ENCODE measurements at regions not wholly inside any gene's neighbourhood (a gene's known extent, or its start where the extent isn't known, plus 50 kb on each side); places are given as distances from the start of the nearest gene placed in this dataset.
"Not testable (repeated sequence)": the region's sequence is repeated elsewhere in the genome, so short reads cannot be mapped to it uniquely, and the experiment has no call there.

- peak; percentile 82 for DNase-seq (ENCODE audit: low spot score)
Measured at GRCh38 chr2:150214626-150215025, 272.8 kb downstream of the RND3 start.

DNA sequence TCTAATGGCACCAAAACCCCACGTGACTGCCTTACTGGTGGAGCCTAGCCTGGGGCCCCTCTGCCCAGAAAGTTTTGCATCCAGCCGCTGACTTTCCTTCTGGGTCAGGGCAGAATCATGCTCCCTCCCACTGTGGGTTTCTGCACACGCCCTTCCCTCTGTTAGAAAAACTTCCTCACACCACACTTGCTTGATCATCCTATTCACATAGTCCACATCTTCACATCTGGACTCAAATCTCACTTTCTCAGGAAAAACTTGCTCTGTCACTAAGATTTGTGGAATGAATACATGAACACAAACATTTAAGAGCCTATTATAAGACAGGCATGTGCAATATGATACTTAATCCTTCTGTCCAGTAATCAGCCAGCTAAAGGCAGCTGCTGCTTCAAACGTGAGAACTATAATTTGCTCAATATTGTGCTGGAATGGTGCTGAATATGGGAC is 274.7 kb downstream of the RND3 start:
- no peak for DNase-seq (ENCODE audit: low spot score)

DNA sequence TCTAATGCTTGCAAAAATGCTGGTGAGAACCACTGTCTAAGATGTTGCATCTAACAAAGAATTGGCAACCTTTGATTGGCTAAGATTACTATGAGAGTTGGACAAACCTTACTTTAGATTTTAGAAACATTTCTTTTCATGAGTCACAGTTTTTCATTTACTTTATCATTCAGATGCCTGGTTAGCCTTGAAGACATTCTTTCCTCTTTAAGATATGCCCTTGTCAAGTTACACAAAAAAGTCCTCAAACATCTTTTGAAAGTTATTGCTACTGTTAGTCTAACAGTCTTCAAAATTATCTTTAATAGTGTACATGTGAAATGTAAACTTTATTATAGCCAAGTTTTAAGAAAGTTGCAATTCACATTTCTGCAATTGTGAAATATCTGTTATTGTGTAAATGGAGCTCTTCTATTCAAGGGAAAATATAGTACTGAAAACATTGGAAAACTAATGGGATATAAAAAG is 276.3 kb downstream of the RND3 start:
- DNase-seq (ENCODE audit: low spot score): no peak

DNA sequence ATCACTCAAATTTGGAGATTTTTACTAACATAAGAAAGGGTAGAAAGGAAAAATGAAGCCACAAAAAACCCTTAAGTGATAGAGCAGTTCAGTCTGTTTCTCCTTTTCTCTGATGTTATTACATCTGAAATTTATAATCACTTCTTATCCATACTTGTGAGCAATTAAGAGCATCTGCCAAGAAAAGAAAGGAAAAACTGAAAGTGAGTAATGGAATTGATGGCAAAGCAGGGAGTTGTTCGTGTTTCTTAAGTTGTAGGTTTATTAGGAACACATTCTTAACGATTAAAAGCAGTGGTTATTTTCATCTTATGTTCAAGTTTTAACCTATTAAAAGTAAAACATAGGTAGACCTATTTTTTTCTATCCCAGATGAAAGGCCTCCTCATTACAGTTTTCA is 277.7 kb downstream of the RND3 start:
- no peak for DNase-seq (ENCODE audit: low spot score)

DNA sequence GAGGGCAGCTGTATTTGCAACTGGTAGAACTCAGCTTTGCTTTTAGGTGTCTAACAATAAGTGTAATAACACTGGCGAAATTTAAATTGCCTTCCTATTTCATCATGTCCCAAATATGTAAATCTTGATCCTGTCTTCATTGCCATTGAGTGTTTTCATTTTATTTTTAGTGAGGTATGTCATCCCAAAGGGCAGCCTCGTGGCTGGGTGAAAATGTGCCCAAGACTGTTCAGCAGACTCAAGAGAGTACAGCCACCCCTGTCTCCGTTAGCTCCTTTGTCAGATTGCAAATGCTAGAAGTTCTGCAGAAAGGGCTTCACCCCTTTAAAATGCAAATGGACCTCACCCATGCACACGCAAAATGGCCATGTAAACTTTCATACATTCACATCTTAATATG is 278.8 kb downstream of the RND3 start:
- DNase-seq (ENCODE audit: low spot score): no peak

GRCh38 chr2:150207979-150208378 is 279.5 kb downstream of the RND3 start:
- DNase-seq (ENCODE audit: low spot score): no peak

- DNase-seq (ENCODE audit: low spot score): no peak
Measured at GRCh38 chr2:150204451-150204850, 283.0 kb downstream of the RND3 start.

GRCh38 chr2:150194816-150195215 is 292.7 kb downstream of the RND3 start:
- not testable (repeated sequence) for DNase-seq (ENCODE audit: low spot score)

DNA sequence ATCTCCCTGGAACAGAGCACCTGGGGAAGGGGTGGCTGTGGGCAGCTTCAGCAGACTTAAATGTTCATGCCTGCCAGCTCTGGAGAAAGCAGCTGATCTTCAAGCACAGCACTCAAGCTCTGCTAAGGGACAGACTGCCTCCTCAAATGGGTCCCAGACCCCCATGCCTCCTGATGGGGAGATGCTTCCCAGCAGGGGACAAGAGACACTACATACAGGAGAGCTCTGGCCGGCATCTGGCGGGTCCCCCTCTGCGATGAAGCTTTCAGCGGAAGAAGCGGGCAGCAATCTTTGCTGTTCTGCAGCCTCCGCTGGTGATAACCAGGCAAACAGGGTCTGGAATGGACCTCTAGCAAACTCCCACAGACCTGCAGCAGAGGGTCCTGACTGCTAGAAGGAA is 294.8 kb downstream of the RND3 start:
- no peak for DNase-seq (ENCODE audit: low spot score)

DNA sequence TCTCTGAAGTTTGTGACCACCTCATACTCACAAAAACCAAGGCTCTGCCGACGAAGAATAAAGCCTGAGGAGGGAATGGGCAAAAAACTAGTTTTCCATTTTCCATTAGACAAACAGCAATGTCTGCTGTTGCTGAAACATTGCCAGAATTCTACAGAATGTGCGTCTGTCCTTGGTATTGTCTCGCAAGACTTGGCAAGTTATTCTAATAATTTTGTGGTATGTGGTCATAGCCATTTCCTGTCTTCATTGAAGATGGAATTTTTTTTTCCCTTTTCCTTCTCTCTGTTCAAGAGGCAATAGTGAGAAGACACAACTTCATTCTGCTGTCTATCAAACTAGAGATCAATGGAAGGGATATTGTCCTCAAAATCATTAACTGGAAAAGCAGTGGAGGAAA is 296.1 kb downstream of the RND3 start:
- DNase-seq (ENCODE audit: low spot score): no peak

GRCh38 chr2:150190546-150190945 is 296.9 kb downstream of the RND3 start:
- no peak for DNase-seq (ENCODE audit: low spot score)

- no peak for DNase-seq (ENCODE audit: low spot score)
Measured at GRCh38 chr2:150188800-150189199, 298.7 kb downstream of the RND3 start.

DNA sequence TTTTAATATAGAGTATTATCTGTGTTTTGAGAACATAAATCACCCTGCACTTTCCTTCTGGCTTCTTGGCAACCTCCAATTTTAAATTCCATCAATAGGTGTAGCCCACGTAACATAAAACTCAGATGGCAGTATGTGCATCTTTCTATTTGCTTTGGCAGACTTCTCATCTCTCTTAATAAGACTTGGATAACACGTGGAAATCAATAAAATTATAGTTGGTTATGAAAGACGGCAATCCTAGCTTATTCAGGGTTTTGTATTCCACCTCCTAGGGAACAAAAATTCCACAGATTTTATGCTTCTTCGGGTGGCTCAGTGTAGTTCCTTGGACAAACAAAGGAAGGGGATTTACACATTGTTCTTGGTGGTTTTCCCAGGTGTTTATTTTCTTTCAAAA is 299.3 kb downstream of the RND3 start:
- peak; percentile 83 for DNase-seq (ENCODE audit: low spot score)

- peak; percentile 76 for DNase-seq (ENCODE audit: low spot score)
Measured at GRCh38 chr2:150182566-150183235, 304.8 kb downstream of the RND3 start.

DNA sequence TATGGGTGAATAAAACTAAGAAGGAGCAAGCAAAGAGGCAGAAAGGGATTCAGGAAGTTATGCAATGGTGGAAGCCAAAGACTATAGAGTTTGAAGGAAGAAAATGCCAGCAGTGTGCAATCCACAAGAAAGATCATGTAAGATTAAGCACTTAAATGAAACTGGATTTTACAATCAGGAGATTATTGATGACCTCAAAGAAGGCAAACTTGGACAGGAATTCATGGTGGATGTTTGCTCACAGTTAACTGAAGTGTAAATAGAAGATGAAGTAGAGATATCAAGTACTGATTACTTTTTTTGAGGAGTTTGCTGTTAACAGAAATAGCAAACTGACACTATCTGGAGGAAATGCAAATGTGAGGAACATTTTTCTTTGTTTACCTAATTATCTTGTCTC is 308.9 kb downstream of the RND3 start:
- DNase-seq (ENCODE audit: low spot score): peak; percentile 44

GRCh38 chr2:150174971-150175421 is 312.5 kb downstream of the RND3 start:
- DNase-seq (ENCODE audit: low spot score): peak; percentile 43

GRCh38 chr2:150174056-150174805 is 313.2 kb downstream of the RND3 start:
- DNase-seq (ENCODE audit: low spot score): peak; percentile 38

GRCh38 chr2:150171065-150171548 is 316.4 kb downstream of the RND3 start:
- no peak for DNase-seq (ENCODE audit: low spot score)

GRCh38 chr2:150169237-150169629 is 318.2 kb downstream of the RND3 start:
- peak; percentile 31 for DNase-seq (ENCODE audit: low spot score)

DNA sequence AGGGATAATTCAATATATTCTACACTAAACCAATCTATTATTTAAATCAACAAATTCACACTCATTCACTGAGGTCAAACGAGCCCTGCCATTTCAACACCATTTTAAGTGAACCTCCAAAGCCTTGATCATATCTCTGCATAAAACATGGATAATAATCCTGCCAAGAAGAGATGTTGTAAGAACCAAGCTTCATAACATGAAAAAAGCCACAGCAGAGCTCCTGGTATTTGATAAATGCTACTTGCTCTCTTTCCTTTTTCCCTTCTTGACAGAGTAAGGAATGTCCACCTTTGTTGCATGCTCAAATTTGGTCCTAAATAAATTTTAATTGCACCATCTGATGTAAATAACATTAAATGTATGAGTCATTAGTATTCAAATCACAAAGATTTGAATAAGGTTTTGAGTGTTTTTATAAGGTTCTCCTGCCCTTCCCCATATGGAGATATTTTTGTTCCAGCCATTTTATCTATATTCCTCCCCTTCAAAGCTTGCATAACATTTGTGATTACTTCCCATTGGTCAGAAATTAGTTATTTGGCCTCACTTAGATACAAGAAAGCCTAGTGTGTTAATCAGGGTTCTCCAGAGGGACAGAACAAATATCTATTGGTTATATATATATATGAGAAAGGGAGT is 318.8 kb downstream of the RND3 start:
- no peak for DNase-seq (ENCODE audit: low spot score)

DNA sequence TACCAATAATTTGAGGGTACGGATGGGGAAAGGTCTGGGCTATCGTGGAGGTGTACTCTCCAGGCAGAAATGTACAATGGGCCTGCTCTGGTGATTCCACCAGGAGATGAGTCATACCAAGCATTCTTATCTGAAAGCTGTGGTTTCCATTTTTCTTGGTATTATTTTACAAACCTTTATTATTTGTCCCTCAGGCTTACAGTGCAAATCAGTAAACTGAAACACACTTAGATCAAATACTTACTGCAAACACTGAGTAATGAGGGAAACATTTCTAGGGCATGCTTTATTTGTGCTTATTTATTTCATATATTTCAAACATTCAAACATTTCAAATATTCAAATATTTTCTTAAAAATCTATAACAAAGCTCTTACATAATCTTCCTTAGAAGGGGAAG is 319.8 kb downstream of the RND3 start:
- peak; percentile 41 for DNase-seq (ENCODE audit: low spot score)

GRCh38 chr2:150166313-150167051 is 321.0 kb downstream of the RND3 start:
- DNase-seq (ENCODE audit: low spot score): peak; percentile 85

Measured in HT-29 (cell line).